NCI-H2107 treated with DMSO at 0.1 percent for 48 hours (cell line): ENCODE measurements at regions not wholly inside any gene's neighbourhood (a gene's known extent, or its start where the extent isn't known, plus 50 kb on each side); places are given as distances from the start of the nearest gene placed in this dataset.

ENCODE experiments used
- DNase-seq: peaks from one replicate; lab custom pipeline; 2025; ENCODE audit not compliant: unreplicated experiment; lab: John Stamatoyannopoulos, UW

DNA sequence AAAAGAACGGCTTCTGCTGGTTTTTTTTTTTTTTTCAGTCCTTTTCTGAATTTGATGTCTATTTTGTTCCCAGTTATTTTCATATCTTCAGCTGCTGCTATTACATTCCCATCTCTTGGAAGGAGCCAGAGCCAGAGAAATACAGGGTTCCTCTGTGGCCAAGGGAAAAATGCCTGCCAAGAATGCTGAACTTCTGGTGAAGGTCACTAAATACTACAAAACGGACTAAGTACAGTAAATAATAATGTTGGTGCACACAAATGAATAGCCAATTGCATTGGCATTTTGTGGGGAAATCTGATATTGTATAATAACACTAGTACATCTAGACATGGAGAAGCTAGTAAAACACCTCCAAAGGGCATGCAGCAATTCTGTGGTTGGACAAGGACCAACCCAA lies 56.3 kb upstream of the ZEB1 start:
- no peak for DNase-seq

DNA sequence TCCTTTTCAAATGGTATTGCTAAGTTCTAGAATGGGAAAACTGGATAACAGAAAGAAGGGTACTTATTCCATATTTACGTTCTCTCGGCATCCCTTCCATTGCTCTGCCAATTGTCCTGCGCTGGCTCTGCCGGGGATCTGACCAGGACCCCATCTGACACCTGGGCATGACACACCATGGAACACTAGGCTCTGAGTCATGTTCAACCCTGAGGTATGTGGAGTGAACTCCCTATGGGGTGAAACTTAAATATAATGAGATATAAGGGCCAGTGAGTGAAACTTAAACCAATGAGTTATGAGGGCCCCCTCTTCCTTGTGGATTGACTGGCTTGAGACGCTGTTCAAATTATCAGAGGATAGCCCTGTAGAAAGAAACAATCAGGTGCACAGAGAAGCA lies 55.1 kb upstream of the ZEB1 start:
- DNase-seq: no peak

DNA sequence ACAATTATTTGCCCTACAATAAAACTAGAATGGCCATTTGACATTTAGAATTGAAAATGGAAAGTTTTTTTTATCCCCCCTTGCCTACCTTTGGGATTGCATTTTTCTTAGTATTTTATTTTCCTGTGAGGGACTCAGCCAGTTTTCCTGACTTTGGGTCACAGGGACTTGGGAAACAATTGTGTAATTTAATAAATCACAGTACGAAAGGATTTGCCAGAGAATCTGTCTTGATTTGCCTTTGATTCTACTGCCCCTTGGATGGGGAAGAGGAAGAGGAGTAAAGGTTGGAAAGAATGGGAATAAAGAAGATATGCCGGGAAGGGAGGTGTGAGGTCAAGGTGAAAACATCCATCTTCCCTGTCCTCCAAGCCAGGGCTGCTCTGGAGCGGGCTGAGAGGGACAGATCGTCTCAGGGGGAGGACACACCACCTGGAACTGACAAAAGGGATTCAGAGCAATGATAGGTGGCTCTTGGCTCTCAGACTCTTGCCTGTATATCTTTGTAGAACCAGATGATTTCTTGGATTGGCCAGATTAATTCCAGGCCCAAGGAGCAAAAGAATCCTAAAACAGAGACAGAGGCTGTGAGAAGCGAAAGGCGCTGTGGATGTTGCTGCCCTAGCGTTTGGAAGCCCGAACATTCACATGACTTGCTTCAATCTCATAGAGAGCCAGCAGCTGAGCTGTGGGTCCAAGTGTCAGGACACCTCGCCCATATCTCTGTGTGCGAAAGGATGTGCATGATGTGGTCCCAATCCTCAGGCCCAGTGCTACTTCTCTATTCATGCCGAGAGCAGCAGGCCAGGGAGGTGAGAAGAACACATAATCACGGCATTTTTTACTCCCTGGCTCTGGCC lies 50.3 kb upstream of the ZEB1 start:
- DNase-seq: no peak
